B cell (primary cell): ENCODE measurements at regions not wholly inside any gene's neighbourhood (a gene's known extent, or its start where the extent isn't known, plus 50 kb on each side); places are given as distances from the start of the nearest gene placed in this dataset.

Experiments used
- EZH2 ChIP-seq: IDR thresholded peaks from 2 replicates; pipeline ENCODE4 v1.6.1; 2012; ENCODE audit warnings: borderline replicate concordance, low read depth, mild to moderate bottlenecking, moderate library complexity, low read length; ENCODE audit not compliant: insufficient read depth, poor library complexity, severe bottlenecking
- TF ChIP-seq, protein P1 (sequence below): fragments of 200-600 bp; IDR thresholded peaks from one replicate; pipeline ENCODE4 v1.8.0; 2022; ENCODE audit warnings: antibody characterized with exemption, mild to moderate bottlenecking

DNA sequence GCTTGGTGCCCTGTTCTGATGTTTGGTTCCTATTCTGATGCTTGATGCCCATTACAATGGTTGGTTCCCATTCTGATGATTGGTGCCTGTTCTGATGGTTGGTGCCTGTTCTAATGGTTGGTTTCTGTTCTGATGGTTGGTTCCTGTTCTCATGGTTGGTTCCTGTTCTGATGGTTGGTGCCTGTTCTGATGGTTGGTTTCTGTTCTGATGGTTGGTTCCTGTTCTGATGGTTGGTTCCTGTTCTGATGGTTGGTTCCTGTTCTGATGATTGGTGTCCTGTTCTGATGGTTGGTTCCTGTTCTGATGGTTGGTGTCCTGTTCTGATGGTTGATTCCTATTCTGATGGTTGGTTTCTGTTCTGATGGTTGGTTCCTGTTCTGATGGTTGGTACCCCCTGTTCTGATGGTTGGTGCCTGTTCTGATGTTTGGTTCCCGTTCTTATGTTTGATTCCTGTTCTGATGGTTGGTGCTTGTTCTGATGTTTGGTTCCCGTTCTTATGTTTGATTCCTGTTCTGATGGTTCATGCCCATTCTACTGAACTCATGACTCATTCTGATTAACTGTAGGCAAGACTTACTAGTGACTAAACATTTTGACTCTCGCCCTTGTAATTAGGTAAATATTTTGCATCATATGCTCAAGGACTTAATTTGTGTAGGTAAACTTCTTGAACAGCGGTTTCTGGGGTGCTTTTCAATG is 146.2 kb downstream of the DLL1 start:
- TF ChIP-seq, protein P1, sequence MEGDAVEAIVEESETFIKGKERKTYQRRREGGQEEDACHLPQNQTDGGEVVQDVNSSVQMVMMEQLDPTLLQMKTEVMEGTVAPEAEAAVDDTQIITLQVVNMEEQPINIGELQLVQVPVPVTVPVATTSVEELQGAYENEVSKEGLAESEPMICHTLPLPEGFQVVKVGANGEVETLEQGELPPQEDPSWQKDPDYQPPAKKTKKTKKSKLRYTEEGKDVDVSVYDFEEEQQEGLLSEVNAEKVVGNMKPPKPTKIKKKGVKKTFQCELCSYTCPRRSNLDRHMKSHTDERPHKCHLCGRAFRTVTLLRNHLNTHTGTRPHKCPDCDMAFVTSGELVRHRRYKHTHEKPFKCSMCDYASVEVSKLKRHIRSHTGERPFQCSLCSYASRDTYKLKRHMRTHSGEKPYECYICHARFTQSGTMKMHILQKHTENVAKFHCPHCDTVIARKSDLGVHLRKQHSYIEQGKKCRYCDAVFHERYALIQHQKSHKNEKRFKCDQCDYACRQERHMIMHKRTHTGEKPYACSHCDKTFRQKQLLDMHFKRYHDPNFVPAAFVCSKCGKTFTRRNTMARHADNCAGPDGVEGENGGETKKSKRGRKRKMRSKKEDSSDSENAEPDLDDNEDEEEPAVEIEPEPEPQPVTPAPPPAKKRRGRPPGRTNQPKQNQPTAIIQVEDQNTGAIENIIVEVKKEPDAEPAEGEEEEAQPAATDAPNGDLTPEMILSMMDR, result no peak
- TF ChIP-seq EZH2, result no peak
